Hepatocyte (in vitro differentiated cells): ENCODE measurements at regions not wholly inside any gene's neighbourhood (a gene's known extent, or its start where the extent isn't known, plus 50 kb on each side); places are given as distances from the start of the nearest gene placed in this dataset.

Experiments used
- CTCF ChIP-seq: fragments of 200-600 bp; sonication (generic); IDR thresholded peaks from 2 replicates; pipeline ENCODE4 v1.5.1; 2016; ENCODE audit warnings: antibody characterized with exemption, mild to moderate bottlenecking; ENCODE audit not compliant: poor library complexity
- EZH2 ChIP-seq: fragments of 200-600 bp; sonication (generic); IDR thresholded peaks from 2 replicates; pipeline ENCODE4 v1.6.1; 2016; ENCODE audit warnings: antibody characterized with exemption, mild to moderate bottlenecking, borderline replicate concordance

GRCh38 chr11:28569106-28569505 is 460.9 kb downstream of the METTL15 start:
- TF ChIP-seq CTCF, result no peak
- TF ChIP-seq EZH2, result no peak
